ENCODE measurements at regions not wholly inside any gene's neighbourhood (a gene's known extent, or its start where the extent isn't known, plus 50 kb on each side); places are given as distances from the start of the nearest gene placed in this dataset.

- Histone ChIP-seq H3K4me3 (no peak overlapping the region), H3K36me3 (ENCODE audit: low read depth) (peaks cover 4% of the 10 kb centered on the region; the same call in 1 of the 2 replicates), H4K20me1 (ENCODE audit: insufficient read depth) (no peaks in the 10 kb centered on the region), H3K27ac (peak overlapping the region; percentile 98), H3K79me2 (ENCODE audit: insufficient read depth) (peaks cover 95% of the 10 kb centered on the region), H3K9me3 (ENCODE audit: low read depth) (no peaks in the 10 kb centered on the region), H3K4me1 (ENCODE audit: insufficient read depth) (peaks cover 59% of the 10 kb centered on the region), H2AFZ (peak overlapping the region; percentile 22), H3K9ac (peak overlapping the region; percentile 73), H3K9me2 (ENCODE audit: insufficient read depth) (no peaks in the 10 kb centered on the region), H3K4me2 (ENCODE audit: unreplicated experiment) (peak overlapping the region; percentile 63), H3F3A (ENCODE audit: insufficient read depth) (peaks cover 55% of the 10 kb centered on the region), H3K27me3 (replicated peaks; ENCODE audit: insufficient read depth) (no peaks in the 10 kb centered on the region)
- 5 to 9% methylated on average over 5 of the region's 5 CpGs for WGBS, 2 experiments (ENCODE audit: low coverage in 1 of 2, low lambda C conversion rate in 2 of 2, missing lambda C conversion rate in 2 of 2)
- in situ Hi-C loops (cut with MboI) = no loop called here
- DNase-seq = peak; percentile 86
- TF ChIP-seq EZH2 (IDR thresholded peaks at IDR 0.05; ENCODE audit: insufficient read depth, poor library complexity, severe bottlenecking) = no peak
Measured at GRCh38 chr5:167770461-167770860, 521.0 kb upstream of the WWC1 start.

- Histone ChIP-seq H3K9me2 (ENCODE audit: insufficient read depth) (no peaks in the 10 kb centered on the region), H3K9me3 (ENCODE audit: low read depth) (no peaks in the 10 kb centered on the region), H3K79me2 (ENCODE audit: insufficient read depth) (peaks cover 92% of the 10 kb centered on the region), H2AFZ (no peak overlapping the region), H3K36me3 (ENCODE audit: low read depth) (no peaks in the 10 kb centered on the region; the same call in 1 of the 2 replicates), H3K4me2 (ENCODE audit: unreplicated experiment) (peak overlapping the region; percentile 63), H3K27me3 (replicated peaks; ENCODE audit: insufficient read depth) (no peaks in the 10 kb centered on the region), H3F3A (ENCODE audit: insufficient read depth) (peaks cover 45% of the 10 kb centered on the region), H3K9ac (peak overlapping the region; percentile 73; the same call in 1 of the 2 replicates), H3K4me1 (ENCODE audit: insufficient read depth) (peaks cover 53% of the 10 kb centered on the region), H4K20me1 (ENCODE audit: insufficient read depth) (no peaks in the 10 kb centered on the region), H3K27ac (peak overlapping the region; percentile 98), H3K4me3 (no peak overlapping the region)
- in situ Hi-C loops (cut with MboI) = no loop called here
- DNase-seq = peak; percentile 58
- WGBS, 2 experiments (ENCODE audit: low coverage in 1 of 2, low lambda C conversion rate in 2 of 2, missing lambda C conversion rate in 2 of 2) = 66 to 71% methylated on average over 6 of the region's 6 CpGs
- no peak for TF ChIP-seq EZH2phosphoT487 (IDR thresholded peaks at IDR 0.05; ENCODE audit: insufficient read depth, low read depth)
- TF ChIP-seq EZH2 (IDR thresholded peaks at IDR 0.05; ENCODE audit: insufficient read depth, poor library complexity, severe bottlenecking) = no peak
Measured at GRCh38 chr5:167771571-167771970, 519.9 kb upstream of the WWC1 start.

- H3K79me2 ChIP-seq (ENCODE audit: insufficient read depth) = peaks cover 91% of the 10 kb centered on the region
- no peak overlapping the region for H2AFZ ChIP-seq
- no peak overlapping the region for H3K9ac ChIP-seq
- TF ChIP-seq EZH2phosphoT487 (IDR thresholded peaks at IDR 0.05; ENCODE audit: insufficient read depth, low read depth) (no peak), EZH2 (IDR thresholded peaks at IDR 0.05; ENCODE audit: insufficient read depth, poor library complexity, severe bottlenecking) (no peak)
- WGBS, 2 experiments (ENCODE audit: low coverage in 1 of 2, low lambda C conversion rate in 2 of 2, missing lambda C conversion rate in 2 of 2) = 57 to 64% methylated on average over 5 of the region's 5 CpGs
- H3K27ac ChIP-seq = no peak overlapping the region
- H3K4me3 ChIP-seq = no peak overlapping the region
- H3K4me1 ChIP-seq (ENCODE audit: insufficient read depth) = peaks cover 49% of the 10 kb centered on the region
- no peaks in the 10 kb centered on the region for H3K9me3 ChIP-seq (ENCODE audit: low read depth)
- H3K9me2 ChIP-seq (ENCODE audit: insufficient read depth) = no peaks in the 10 kb centered on the region
- H4K20me1 ChIP-seq (ENCODE audit: insufficient read depth) = no peaks in the 10 kb centered on the region
- no peaks in the 10 kb centered on the region; the same call in 1 of the 2 replicates for H3K36me3 ChIP-seq (ENCODE audit: low read depth)
- in situ Hi-C loops (cut with MboI) = no loop called here
- H3K27me3 ChIP-seq (replicated peaks; ENCODE audit: insufficient read depth) = no peaks in the 10 kb centered on the region
- H3F3A ChIP-seq (ENCODE audit: insufficient read depth) = peaks cover 35% of the 10 kb centered on the region
- DNase-seq = no peak
- no peak overlapping the region for H3K4me2 ChIP-seq (ENCODE audit: unreplicated experiment)
Measured at GRCh38 chr5:167773668-167774301, 517.7 kb upstream of the WWC1 start.

- no peaks in the 10 kb centered on the region; the same call in 1 of the 2 replicates for H3K36me3 ChIP-seq (ENCODE audit: low read depth)
- no peaks in the 10 kb centered on the region for H3K9me3 ChIP-seq (ENCODE audit: low read depth)
- in situ Hi-C loops (cut with MboI) = no loop called here
- H3K79me2 ChIP-seq (ENCODE audit: insufficient read depth) = peaks cover 90% of the 10 kb centered on the region
- H3K27ac ChIP-seq = peak overlapping the region; percentile 52
- no peaks in the 10 kb centered on the region for H4K20me1 ChIP-seq (ENCODE audit: insufficient read depth)
- 0 out of 2 replicates have a peak, but pooled peaks cover 3% of the 10 kb centered on the region for H3F3A ChIP-seq (ENCODE audit: insufficient read depth)
- no peak overlapping the region for H2AFZ ChIP-seq
- no peaks in the 10 kb centered on the region for H3K27me3 ChIP-seq (replicated peaks; ENCODE audit: insufficient read depth)
- TF ChIP-seq EZH2 (IDR thresholded peaks at IDR 0.05; ENCODE audit: insufficient read depth, poor library complexity, severe bottlenecking) (no peak), EZH2phosphoT487 (IDR thresholded peaks at IDR 0.05; ENCODE audit: insufficient read depth, low read depth) (no peak)
- peak; percentile 68 for DNase-seq
- peak overlapping the region; percentile 24; the same call in 1 of the 2 replicates for H3K9ac ChIP-seq
- H3K4me3 ChIP-seq = no peak overlapping the region
- H3K9me2 ChIP-seq (ENCODE audit: insufficient read depth) = no peaks in the 10 kb centered on the region
- peak overlapping the region; percentile 35 for H3K4me2 ChIP-seq (ENCODE audit: unreplicated experiment)
- WGBS, 2 experiments (ENCODE audit: low coverage in 1 of 2, low lambda C conversion rate in 2 of 2, missing lambda C conversion rate in 2 of 2) = 25 to 29% methylated on average over 1 of the region's 1 CpG
- peaks cover 17% of the 10 kb centered on the region for H3K4me1 ChIP-seq (ENCODE audit: insufficient read depth)
Measured at GRCh38 chr5:167777746-167778145, 513.7 kb upstream of the WWC1 start.
